ENCODE measurements at regions not wholly inside any gene's neighbourhood (a gene's known extent, or its start where the extent isn't known, plus 50 kb on each side); places are given as distances from the start of the nearest gene placed in this dataset.

- Histone ChIP-seq H3K4me2 (ENCODE audit: low read length) (no peak overlapping the region), H3K36me3 (ENCODE audit: control insufficient read depth, low read length) (no peaks in the 10 kb centered on the region), H3K27ac (ENCODE audit: low read depth, low read length) (no peak overlapping the region), H3K4me3 (ENCODE audit: low read length) (no peak overlapping the region), H3F3A (ENCODE audit: control insufficient read depth, insufficient read depth) (no peaks in the 10 kb centered on the region), H4K20me1 (ENCODE audit: control insufficient read depth, insufficient read depth, low read depth, low read length) (no peaks in the 10 kb centered on the region), H3K4me1 (ENCODE audit: control insufficient read depth, low read length) (no peaks in the 10 kb centered on the region), H3K9me2 (replicated peaks; ENCODE audit: control insufficient read depth, low read length) (no peaks in the 10 kb centered on the region), H3K79me2 (ENCODE audit: control insufficient read depth, low read length) (no peaks in the 10 kb centered on the region), H3K27me3 (ENCODE audit: control insufficient read depth, low read length) (no peaks in the 10 kb centered on the region), H3K9me3 (ENCODE audit: control insufficient read depth, insufficient read depth, low read length) (no peaks in the 10 kb centered on the region)
- TF ChIP-seq EZH2phosphoT487 (IDR thresholded peaks at IDR 0.05; ENCODE audit: borderline replicate concordance, low read length): no peak
- TF ChIP-seq CTCF (IDR thresholded peaks at IDR 0.05; ENCODE audit: low read depth, low read length, poor library complexity, severe bottlenecking): no peak
Measured at GRCh38 chr2:142782942-142783443, 94.5 kb upstream of the KYNU start.

- H3K27me3 ChIP-seq (ENCODE audit: control insufficient read depth, low read length): no peaks in the 10 kb centered on the region
- TF ChIP-seq EZH2phosphoT487 (IDR thresholded peaks at IDR 0.05; ENCODE audit: borderline replicate concordance, low read length): no peak
- TF ChIP-seq CTCF (IDR thresholded peaks at IDR 0.05; ENCODE audit: low read depth, low read length, poor library complexity, severe bottlenecking): no peak
- H4K20me1 ChIP-seq (ENCODE audit: control insufficient read depth, insufficient read depth, low read depth, low read length): no peaks in the 10 kb centered on the region
- H3F3A ChIP-seq (ENCODE audit: control insufficient read depth, insufficient read depth): no peaks in the 10 kb centered on the region
- no peak overlapping the region for H3K4me3 ChIP-seq (ENCODE audit: low read length)
- no peaks in the 10 kb centered on the region for H3K9me3 ChIP-seq (ENCODE audit: control insufficient read depth, insufficient read depth, low read length)
- H3K4me1 ChIP-seq (ENCODE audit: control insufficient read depth, low read length): no peaks in the 10 kb centered on the region
- no peak overlapping the region for H3K4me2 ChIP-seq (ENCODE audit: low read length)
- H3K36me3 ChIP-seq (ENCODE audit: control insufficient read depth, low read length): no peaks in the 10 kb centered on the region
- H3K9me2 ChIP-seq (replicated peaks; ENCODE audit: control insufficient read depth, low read length): no peaks in the 10 kb centered on the region
- no peak overlapping the region for H3K27ac ChIP-seq (ENCODE audit: low read depth, low read length)
- no peaks in the 10 kb centered on the region for H3K79me2 ChIP-seq (ENCODE audit: control insufficient read depth, low read length)
Measured at GRCh38 chr2:142781146-142781545, 96.3 kb upstream of the KYNU start.

GRCh38 chr2:142778289-142778688 lies 99.2 kb upstream of the KYNU start:
- H3K79me2 ChIP-seq (ENCODE audit: control insufficient read depth, low read length): no peaks in the 10 kb centered on the region
- no peak overlapping the region for H3K4me3 ChIP-seq (ENCODE audit: low read length)
- H3K36me3 ChIP-seq (ENCODE audit: control insufficient read depth, low read length): no peaks in the 10 kb centered on the region
- no peaks in the 10 kb centered on the region for H3K9me2 ChIP-seq (replicated peaks; ENCODE audit: control insufficient read depth, low read length)
- no peaks in the 10 kb centered on the region for H3K9me3 ChIP-seq (ENCODE audit: control insufficient read depth, insufficient read depth, low read length)
- H3K27me3 ChIP-seq (ENCODE audit: control insufficient read depth, low read length): no peaks in the 10 kb centered on the region
- no peaks in the 10 kb centered on the region for H4K20me1 ChIP-seq (ENCODE audit: control insufficient read depth, insufficient read depth, low read depth, low read length)
- no peak overlapping the region for H3K27ac ChIP-seq (ENCODE audit: low read depth, low read length)
- H3K4me2 ChIP-seq (ENCODE audit: low read length): no peak overlapping the region
- TF ChIP-seq EZH2phosphoT487 (IDR thresholded peaks at IDR 0.05; ENCODE audit: borderline replicate concordance, low read length): no peak
- no peaks in the 10 kb centered on the region for H3K4me1 ChIP-seq (ENCODE audit: control insufficient read depth, low read length)
- no peaks in the 10 kb centered on the region for H3F3A ChIP-seq (ENCODE audit: control insufficient read depth, insufficient read depth)

DNA sequence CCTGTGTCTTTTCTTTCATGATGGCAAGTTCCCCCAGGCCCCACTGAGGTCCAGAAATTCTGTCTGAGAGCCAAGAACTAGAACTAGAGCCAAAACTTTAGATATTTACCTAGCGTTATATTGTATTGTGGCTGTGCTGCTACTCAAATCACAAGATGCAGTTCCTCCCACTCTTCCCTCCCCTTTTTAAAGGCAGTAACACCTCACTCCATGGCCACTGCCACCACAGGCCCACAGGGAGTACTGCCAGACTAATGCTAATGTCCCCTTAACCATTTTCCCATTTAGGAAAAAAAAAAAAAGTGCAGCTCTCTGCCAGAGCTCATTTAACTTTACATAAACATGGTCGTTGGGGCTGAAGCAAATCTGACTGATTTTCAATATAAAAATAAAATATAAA lies 99.7 kb upstream of the KYNU start:
- H4K20me1 ChIP-seq (ENCODE audit: control insufficient read depth, insufficient read depth, low read depth, low read length): no peaks in the 10 kb centered on the region
- no peaks in the 10 kb centered on the region for H3F3A ChIP-seq (ENCODE audit: control insufficient read depth, insufficient read depth)
- no peaks in the 10 kb centered on the region for H3K9me3 ChIP-seq (ENCODE audit: control insufficient read depth, insufficient read depth, low read length)
- H3K4me2 ChIP-seq (ENCODE audit: low read length): no peak overlapping the region
- no peaks in the 10 kb centered on the region for H3K79me2 ChIP-seq (ENCODE audit: control insufficient read depth, low read length)
- TF ChIP-seq EZH2phosphoT487 (IDR thresholded peaks at IDR 0.05; ENCODE audit: borderline replicate concordance, low read length) (no peak), CTCF (IDR thresholded peaks at IDR 0.05; ENCODE audit: low read depth, low read length, poor library complexity, severe bottlenecking) (no peak)
- no peaks in the 10 kb centered on the region for H3K36me3 ChIP-seq (ENCODE audit: control insufficient read depth, low read length)
- no peak overlapping the region for H3K27ac ChIP-seq (ENCODE audit: low read depth, low read length)
- no peaks in the 10 kb centered on the region for H3K9me2 ChIP-seq (replicated peaks; ENCODE audit: control insufficient read depth, low read length)
- no peaks in the 10 kb centered on the region for H3K27me3 ChIP-seq (ENCODE audit: control insufficient read depth, low read length)
- H3K4me3 ChIP-seq (ENCODE audit: low read length): no peak overlapping the region
- H3K4me1 ChIP-seq (ENCODE audit: control insufficient read depth, low read length): no peaks in the 10 kb centered on the region

All from DOHH2 (cell line).